ENCODE measurements at regions not wholly inside any gene's neighbourhood (a gene's known extent, or its start where the extent isn't known, plus 50 kb on each side); places are given as distances from the start of the nearest gene placed in this dataset.

DNA sequence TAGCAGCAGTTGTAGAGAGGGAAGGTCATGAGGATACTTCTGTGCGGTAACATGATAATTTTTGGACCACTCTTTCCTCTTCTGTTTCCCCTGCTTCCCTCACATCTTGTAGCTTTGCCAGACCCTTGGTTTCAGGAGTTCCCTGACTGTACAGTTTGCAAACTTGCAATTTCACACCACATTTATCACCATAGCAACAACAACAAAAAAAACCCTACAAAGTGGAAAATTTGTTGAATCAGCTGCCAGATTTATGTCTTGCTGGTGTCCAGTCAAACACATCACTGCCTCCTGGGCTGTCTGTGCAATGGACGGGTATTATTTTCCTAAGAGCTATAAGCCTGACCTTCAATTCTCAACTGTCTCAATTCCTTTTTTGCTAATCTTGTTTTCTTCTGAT lies 751.6 kb downstream of the TLR4 start:
- no peak for TF ChIP-seq POLR2A (IDR thresholded peaks at IDR 0.05; ENCODE audit: low read depth)
- TF ChIP-seq, protein P1, sequence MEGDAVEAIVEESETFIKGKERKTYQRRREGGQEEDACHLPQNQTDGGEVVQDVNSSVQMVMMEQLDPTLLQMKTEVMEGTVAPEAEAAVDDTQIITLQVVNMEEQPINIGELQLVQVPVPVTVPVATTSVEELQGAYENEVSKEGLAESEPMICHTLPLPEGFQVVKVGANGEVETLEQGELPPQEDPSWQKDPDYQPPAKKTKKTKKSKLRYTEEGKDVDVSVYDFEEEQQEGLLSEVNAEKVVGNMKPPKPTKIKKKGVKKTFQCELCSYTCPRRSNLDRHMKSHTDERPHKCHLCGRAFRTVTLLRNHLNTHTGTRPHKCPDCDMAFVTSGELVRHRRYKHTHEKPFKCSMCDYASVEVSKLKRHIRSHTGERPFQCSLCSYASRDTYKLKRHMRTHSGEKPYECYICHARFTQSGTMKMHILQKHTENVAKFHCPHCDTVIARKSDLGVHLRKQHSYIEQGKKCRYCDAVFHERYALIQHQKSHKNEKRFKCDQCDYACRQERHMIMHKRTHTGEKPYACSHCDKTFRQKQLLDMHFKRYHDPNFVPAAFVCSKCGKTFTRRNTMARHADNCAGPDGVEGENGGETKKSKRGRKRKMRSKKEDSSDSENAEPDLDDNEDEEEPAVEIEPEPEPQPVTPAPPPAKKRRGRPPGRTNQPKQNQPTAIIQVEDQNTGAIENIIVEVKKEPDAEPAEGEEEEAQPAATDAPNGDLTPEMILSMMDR (IDR thresholded peaks at IDR 0.05) = no peak

All from esophagus muscularis mucosa (tissue), 3 donors.